GM18498 (cell line): ENCODE measurements at regions not wholly inside any gene's neighbourhood (a gene's known extent, or its start where the extent isn't known, plus 50 kb on each side); places are given as distances from the start of the nearest gene placed in this dataset.
A peak's percentile ranks its signal among the peaks of the same experiment; 100 is the strongest.
"Not testable (repeated sequence)": the region's sequence is repeated elsewhere in the genome, so short reads cannot be mapped to it uniquely, and the experiment has no call there.

Source experiments
- ATAC-seq: cut with Tn5 transposase; IDR thresholded peaks from one replicate; pipeline ENCODE4 v1.9.1; 2021; ENCODE audit warnings: mild to moderate bottlenecking, moderate library complexity; ENCODE audit not compliant: unreplicated experiment

DNA sequence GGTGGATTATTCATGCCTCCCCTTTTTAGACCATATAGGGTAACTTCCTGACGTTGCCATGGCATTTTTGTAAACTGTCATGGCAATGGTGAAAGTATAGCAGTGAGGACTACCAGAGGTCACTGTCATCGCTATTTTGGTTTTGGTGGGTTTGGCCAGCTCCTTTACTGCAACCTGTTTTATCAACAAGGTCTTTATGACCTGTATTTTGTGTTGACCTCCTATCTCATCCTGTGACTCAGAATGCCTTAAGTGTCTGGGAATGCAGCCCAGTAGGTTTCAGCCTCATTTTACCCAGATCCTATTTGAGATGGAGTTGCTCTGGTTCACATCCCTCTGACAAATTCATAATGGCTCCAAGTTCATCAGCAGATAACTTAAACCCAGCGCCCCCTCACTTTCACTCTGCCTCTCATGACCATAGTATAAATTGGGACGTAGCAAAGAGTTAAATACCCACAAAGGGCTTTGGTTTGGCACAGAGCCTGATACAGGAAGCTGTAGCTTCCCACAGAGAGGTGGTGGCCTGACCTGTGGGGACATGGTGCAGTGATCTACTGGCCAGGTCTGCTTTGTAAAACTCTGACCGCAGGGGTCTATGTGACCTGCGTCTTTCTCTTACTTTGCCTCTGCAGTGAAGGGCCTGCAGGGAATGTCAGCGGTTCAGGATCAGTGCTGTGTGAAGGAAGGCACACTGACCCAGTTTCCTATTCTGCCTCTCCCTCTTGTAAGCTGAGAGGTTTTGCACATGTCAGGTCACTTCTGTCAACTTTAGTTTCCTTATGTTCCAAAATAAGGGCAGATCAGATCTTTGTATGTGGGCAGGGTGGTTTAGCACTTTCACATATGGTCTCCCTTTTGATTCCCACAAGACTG, 78.1 kb upstream of the ZNF644 start:
- ATAC-seq, result peak; percentile 48

- no peak for ATAC-seq
Measured at GRCh38 chr1:91098299-91098906, 76.6 kb upstream of the ZNF644 start.

DNA sequence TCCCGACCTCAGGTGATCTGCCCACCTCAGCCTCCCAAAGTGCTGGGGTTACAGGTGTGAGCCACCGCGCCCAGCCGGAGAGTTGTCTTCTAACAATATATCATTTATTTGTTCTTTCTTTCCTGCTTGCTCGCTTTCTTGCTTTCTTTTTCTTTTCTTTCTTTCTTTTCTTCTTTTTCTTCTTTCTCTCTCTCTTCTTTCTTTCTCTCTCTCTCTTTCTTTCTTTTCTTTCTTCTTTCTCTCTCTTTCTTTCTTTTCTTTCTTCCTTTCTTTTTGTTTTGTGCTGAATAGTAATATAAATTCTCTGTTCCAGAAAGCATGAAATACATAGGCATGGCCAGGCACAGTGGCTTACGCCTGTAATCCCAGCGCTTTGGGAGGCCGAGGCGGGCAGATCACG, 73.5 kb upstream of the ZNF644 start:
- not testable (repeated sequence) for ATAC-seq

- no peak for ATAC-seq
Measured at GRCh38 chr1:91092503-91092902, 70.7 kb upstream of the ZNF644 start.

DNA sequence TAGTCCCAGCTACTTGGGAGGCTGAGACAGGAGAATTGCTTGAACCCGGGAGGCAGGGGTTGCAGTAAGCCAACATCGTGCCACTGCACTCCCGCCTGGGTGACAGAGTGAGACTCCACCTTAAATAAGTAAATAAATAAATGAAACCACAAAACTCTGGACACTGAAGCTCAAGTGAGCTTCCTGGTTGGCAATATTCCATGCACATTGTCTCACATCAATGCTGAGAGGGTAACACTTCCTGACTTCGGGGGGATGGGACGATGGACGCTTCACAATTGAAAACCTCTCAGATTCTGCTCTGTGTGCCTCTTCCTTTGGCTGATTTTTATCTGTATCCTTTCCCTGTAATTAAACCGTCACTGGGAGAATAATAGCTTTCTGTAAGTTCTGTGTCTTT, 70.0 kb upstream of the ZNF644 start:
- ATAC-seq, result no peak

- ATAC-seq, result no peak
Measured at GRCh38 chr1:91080650-91081049, 58.8 kb upstream of the ZNF644 start.

- ATAC-seq, result no peak
Measured at GRCh38 chr1:91078859-91079258, 57.0 kb upstream of the ZNF644 start.

DNA sequence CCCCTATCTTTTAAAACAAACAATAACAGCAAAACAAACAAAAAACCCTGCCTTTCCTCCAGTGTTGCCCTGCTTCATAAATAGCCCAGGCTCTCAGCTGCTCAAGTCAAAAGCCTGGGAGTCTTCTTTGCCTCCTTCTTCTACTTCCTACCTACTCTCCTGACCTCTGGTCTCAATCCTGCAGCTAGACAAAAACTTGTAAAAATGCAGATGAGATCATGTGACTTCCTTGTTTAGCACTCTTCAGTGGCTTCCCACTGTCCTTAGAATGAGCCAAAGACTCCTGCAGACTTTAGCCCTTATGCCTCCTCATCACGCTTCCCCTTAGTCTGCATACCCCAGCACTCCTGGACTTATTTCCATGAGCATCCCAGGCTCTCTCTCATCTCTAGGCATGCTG, 55.0 kb upstream of the ZNF644 start:
- ATAC-seq, result no peak

DNA sequence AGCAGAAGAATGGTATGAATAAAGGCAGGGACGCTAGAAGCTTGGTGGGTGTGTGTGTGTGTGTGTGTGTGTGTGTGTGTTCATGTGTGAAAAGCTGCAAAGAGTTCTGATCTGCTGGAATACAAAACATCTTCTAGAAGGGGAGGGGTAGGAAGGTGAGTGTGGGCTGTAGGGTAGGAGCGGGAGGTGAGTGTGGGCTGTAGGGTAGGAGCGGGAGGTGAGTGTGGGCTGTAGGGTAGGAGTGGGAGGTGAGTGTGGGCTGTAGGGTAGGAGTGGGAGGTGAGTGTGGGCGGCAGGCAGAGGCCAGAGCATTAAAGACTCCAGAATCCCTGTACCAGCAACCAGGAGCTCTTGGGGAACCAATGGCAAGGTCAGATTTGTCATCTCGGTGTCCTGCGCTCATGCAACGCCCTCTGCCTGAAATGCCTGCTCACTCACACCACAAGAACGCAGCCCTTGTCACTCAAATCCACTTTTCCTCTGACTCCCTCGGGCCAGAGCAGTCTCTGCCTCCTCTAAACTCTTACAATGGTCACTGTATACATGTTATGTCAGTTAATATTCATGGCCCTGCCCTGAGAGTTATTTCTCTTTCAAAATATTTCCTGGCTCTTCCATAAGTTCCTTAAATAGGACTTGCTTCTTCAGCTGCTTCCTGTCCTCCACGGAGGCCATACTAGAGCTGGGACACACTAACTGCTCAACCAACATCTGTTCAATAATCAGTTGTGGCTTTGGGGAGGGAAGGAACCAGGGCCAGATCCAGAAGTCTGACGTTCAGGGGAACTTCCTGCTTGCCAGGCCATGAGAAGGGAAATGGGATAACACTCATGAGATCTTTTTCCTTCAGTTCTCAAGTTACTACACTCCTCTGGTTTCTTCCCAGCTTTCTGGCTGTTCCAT, 53.6 kb upstream of the ZNF644 start:
- no peak for ATAC-seq

- ATAC-seq, result no peak
Measured at GRCh38 chr1:91073299-91073698, 51.5 kb upstream of the ZNF644 start.

- ATAC-seq, result no peak
Measured at GRCh38 chr1:91071838-91072237, 50.0 kb upstream of the ZNF644 start.
